ENCODE measurements at regions not wholly inside any gene's neighbourhood (a gene's known extent, or its start where the extent isn't known, plus 50 kb on each side); places are given as distances from the start of the nearest gene placed in this dataset.

- Histone ChIP-seq H3K4me1 (ENCODE audit: insufficient read depth, low read length) (no peaks in the 10 kb centered on the region), H3K4me2 (ENCODE audit: insufficient read depth, low read length) (no peak overlapping the region), H3K9ac (ENCODE audit: low read depth, low read length) (no peak overlapping the region), H3K27me3 (ENCODE audit: insufficient read depth, low read length, poor library complexity) (peaks cover 16% of the 10 kb centered on the region), H3K4me3 (ENCODE audit: low read depth in 1 of 2, low read length in 2 of 2) (no peak overlapping the region), H3K27ac (ENCODE audit: low read length) (no peak overlapping the region), H2AFZ (ENCODE audit: low read depth, low read length) (no peak overlapping the region), H3K79me2 (ENCODE audit: insufficient read depth, low read length) (no peaks in the 10 kb centered on the region), H3K36me3 (ENCODE audit: insufficient read depth, low read length) (no peaks in the 10 kb centered on the region), H4K20me1 (ENCODE audit: insufficient read depth, low read length) (no peaks in the 10 kb centered on the region), H3K9me3 (ENCODE audit: insufficient read depth, low read length, severe bottlenecking) (no peaks in the 10 kb centered on the region)
- TF ChIP-seq EZH2 (IDR thresholded peaks at IDR 0.05; ENCODE audit: borderline replicate concordance, low read depth, low read length, severe bottlenecking) (no peak), CTCF (IDR thresholded peaks at IDR 0.05; ENCODE audit: borderline replicate concordance, extremely low read depth, low read length, poor library complexity, severe bottlenecking) (no peak)
- ATAC-seq (ENCODE audit: insufficient read depth, low read depth): no peak
- no peak for DNase-seq
Measured at GRCh38 chr10:128525444-128525843, 399.2 kb upstream of the MKI67 start.

- H3K4me1 ChIP-seq (ENCODE audit: insufficient read depth, low read length): no peaks in the 10 kb centered on the region
- no peak overlapping the region for H3K9ac ChIP-seq (ENCODE audit: low read depth, low read length)
- H2AFZ ChIP-seq (ENCODE audit: low read depth, low read length): no peak overlapping the region
- no peak overlapping the region for H3K4me3 ChIP-seq (ENCODE audit: low read depth in 1 of 2, low read length in 2 of 2)
- no peaks in the 10 kb centered on the region for H3K9me3 ChIP-seq (ENCODE audit: insufficient read depth, low read length, severe bottlenecking)
- no peak for TF ChIP-seq CTCF (IDR thresholded peaks at IDR 0.05; ENCODE audit: borderline replicate concordance, extremely low read depth, low read length, poor library complexity, severe bottlenecking)
- TF ChIP-seq EZH2 (IDR thresholded peaks at IDR 0.05; ENCODE audit: borderline replicate concordance, low read depth, low read length, severe bottlenecking): no peak
- H3K27ac ChIP-seq (ENCODE audit: low read length): no peak overlapping the region
- H3K79me2 ChIP-seq (ENCODE audit: insufficient read depth, low read length): no peaks in the 10 kb centered on the region
- ATAC-seq (ENCODE audit: insufficient read depth, low read depth): no peak
- no peak overlapping the region for H3K4me2 ChIP-seq (ENCODE audit: insufficient read depth, low read length)
- H4K20me1 ChIP-seq (ENCODE audit: insufficient read depth, low read length): no peaks in the 10 kb centered on the region
- no peak for DNase-seq
- no peaks in the 10 kb centered on the region for H3K36me3 ChIP-seq (ENCODE audit: insufficient read depth, low read length)
- peaks cover 16% of the 10 kb centered on the region for H3K27me3 ChIP-seq (ENCODE audit: insufficient read depth, low read length, poor library complexity)
Measured at GRCh38 chr10:128525936-128526335, 399.7 kb upstream of the MKI67 start.

- Histone ChIP-seq H3K79me2 (ENCODE audit: insufficient read depth, low read length) (no peaks in the 10 kb centered on the region), H3K4me1 (ENCODE audit: insufficient read depth, low read length) (no peaks in the 10 kb centered on the region), H4K20me1 (ENCODE audit: insufficient read depth, low read length) (no peaks in the 10 kb centered on the region), H3K9me3 (ENCODE audit: insufficient read depth, low read length, severe bottlenecking) (no peaks in the 10 kb centered on the region), H2AFZ (ENCODE audit: low read depth, low read length) (no peak overlapping the region), H3K36me3 (ENCODE audit: insufficient read depth, low read length) (no peaks in the 10 kb centered on the region), H3K4me2 (ENCODE audit: insufficient read depth, low read length) (no peak overlapping the region), H3K9ac (ENCODE audit: low read depth, low read length) (no peak overlapping the region), H3K27me3 (ENCODE audit: insufficient read depth, low read length, poor library complexity) (peaks cover 22% of the 10 kb centered on the region), H3K27ac (ENCODE audit: low read length) (no peak overlapping the region), H3K4me3 (ENCODE audit: low read depth in 1 of 2, low read length in 2 of 2) (no peak overlapping the region)
- TF ChIP-seq EZH2 (IDR thresholded peaks at IDR 0.05; ENCODE audit: borderline replicate concordance, low read depth, low read length, severe bottlenecking) (no peak), CTCF (IDR thresholded peaks at IDR 0.05; ENCODE audit: borderline replicate concordance, extremely low read depth, low read length, poor library complexity, severe bottlenecking) (no peak)
- ATAC-seq (ENCODE audit: insufficient read depth, low read depth): no peak
- no peak for DNase-seq
Measured at GRCh38 chr10:128526791-128527375, 400.7 kb upstream of the MKI67 start.

- H3K9ac ChIP-seq (ENCODE audit: low read depth, low read length): no peak overlapping the region
- H3K4me3 ChIP-seq (ENCODE audit: low read depth in 1 of 2, low read length in 2 of 2): no peak overlapping the region
- H3K79me2 ChIP-seq (ENCODE audit: insufficient read depth, low read length): no peaks in the 10 kb centered on the region
- DNase-seq (no peak), ATAC-seq (ENCODE audit: insufficient read depth, low read depth) (no peak)
- TF ChIP-seq EZH2 (IDR thresholded peaks at IDR 0.05; ENCODE audit: borderline replicate concordance, low read depth, low read length, severe bottlenecking) (no peak), CTCF (IDR thresholded peaks at IDR 0.05; ENCODE audit: borderline replicate concordance, extremely low read depth, low read length, poor library complexity, severe bottlenecking) (no peak)
- no peaks in the 10 kb centered on the region for H3K9me3 ChIP-seq (ENCODE audit: insufficient read depth, low read length, severe bottlenecking)
- H3K27ac ChIP-seq (ENCODE audit: low read length): no peak overlapping the region
- H2AFZ ChIP-seq (ENCODE audit: low read depth, low read length): no peak overlapping the region
- H3K36me3 ChIP-seq (ENCODE audit: insufficient read depth, low read length): no peaks in the 10 kb centered on the region
- peaks cover 25% of the 10 kb centered on the region for H3K27me3 ChIP-seq (ENCODE audit: insufficient read depth, low read length, poor library complexity)
- H3K4me1 ChIP-seq (ENCODE audit: insufficient read depth, low read length): no peaks in the 10 kb centered on the region
- no peaks in the 10 kb centered on the region for H4K20me1 ChIP-seq (ENCODE audit: insufficient read depth, low read length)
- no peak overlapping the region for H3K4me2 ChIP-seq (ENCODE audit: insufficient read depth, low read length)
Measured at GRCh38 chr10:128527711-128528110, 401.5 kb upstream of the MKI67 start.
